Endodermal cell (in vitro differentiated cells): ENCODE measurements at regions not wholly inside any gene's neighbourhood (a gene's known extent, or its start where the extent isn't known, plus 50 kb on each side); places are given as distances from the start of the nearest gene placed in this dataset.

Experiments used
- DNase-seq: peaks from one replicate; pipeline ENCODE4 v3.0.0-alpha.2; 2017
- H3K27ac ChIP-seq: 2 replicates; pipeline ENCODE4 v1.5.1; 2013; ENCODE audit warnings: mild to moderate bottlenecking, low read depth, low read length, moderate library complexity
- H3K27me3 ChIP-seq: 2 replicates; pipeline ENCODE4 v1.6.1; 2013; ENCODE audit warnings: mild to moderate bottlenecking, low read length, moderate library complexity; ENCODE audit not compliant: insufficient read depth, control insufficient read depth, poor library complexity, severe bottlenecking
- H3K36me3 ChIP-seq: 2 replicates; pipeline ENCODE4 v1.7.0; 2013; ENCODE audit warnings: mild to moderate bottlenecking, low read length, moderate library complexity; ENCODE audit not compliant: control insufficient read depth, insufficient read depth
- H3K4me1 ChIP-seq: one replicate; pipeline ENCODE4 v1.7.0; 2013; ENCODE audit warnings: low read length; ENCODE audit not compliant: control insufficient read depth, insufficient read depth
- H3K4me3 ChIP-seq: 2 replicates; pipeline ENCODE4 v1.5.1; 2013; ENCODE audit warnings: mild to moderate bottlenecking, low read length, moderate library complexity
- H3K9ac ChIP-seq: 2 replicates; pipeline ENCODE4 v1.6.1; 2013; ENCODE audit warnings: mild to moderate bottlenecking, low read length, moderate library complexity; ENCODE audit not compliant: poor library complexity, severe bottlenecking; ENCODE audit errors: extremely low read depth
- H3K9me3 ChIP-seq: 2 replicates; pipeline ENCODE4 v1.6.1; 2013; ENCODE audit warnings: mild to moderate bottlenecking, low read length, moderate library complexity; ENCODE audit not compliant: control insufficient read depth
- H3K27ac Mint-ChIP-seq: 2 replicates; pipeline ENCODE4 v1.8.0; 2020; ENCODE audit warnings: mixed read lengths
- H3K27me3 Mint-ChIP-seq: 2 replicates; pipeline ENCODE4 v1.8.0; 2021; ENCODE audit warnings: mild to moderate bottlenecking, mixed read lengths; ENCODE audit not compliant: insufficient read depth
- H3K36me3 Mint-ChIP-seq: 2 replicates; pipeline ENCODE4 v1.8.0; 2020; ENCODE audit warnings: low read depth, mixed read lengths
- H3K4me1 Mint-ChIP-seq: 2 replicates; pipeline ENCODE4 v1.8.0; 2020; ENCODE audit warnings: mixed read lengths
- H3K4me3 Mint-ChIP-seq: 2 replicates; pipeline ENCODE4 v1.8.0; 2020; ENCODE audit warnings: mild to moderate bottlenecking, moderate library complexity, mixed read lengths
- H3K9me3 Mint-ChIP-seq: 2 replicates; pipeline ENCODE4 v1.8.0; 2020; ENCODE audit warnings: mild to moderate bottlenecking, mixed read lengths
- WGBS, 2 experiments: methylation state at CpG; one replicate each; pipeline versions ENCODE4 v1.1.5 to v1.1.7; 2013; ENCODE audit warnings: missing lambda C conversion rate in 2 of 2, mixed read lengths in 1 of 2; ENCODE audit not compliant: insufficient coverage in 1 of 2, insufficient read length in 1 of 2; 5-methylcytosine and 5-hydroxymethylcytosine counted together
- TF ChIP-seq, protein P1 (sequence below): fragments of 200-600 bp; sonication (generic); conservative IDR thresholded peaks from 2 replicates; pipeline ENCODE4 v1.5.0; 2021; ENCODE audit warnings: antibody characterized with exemption, mild to moderate bottlenecking

DNA sequence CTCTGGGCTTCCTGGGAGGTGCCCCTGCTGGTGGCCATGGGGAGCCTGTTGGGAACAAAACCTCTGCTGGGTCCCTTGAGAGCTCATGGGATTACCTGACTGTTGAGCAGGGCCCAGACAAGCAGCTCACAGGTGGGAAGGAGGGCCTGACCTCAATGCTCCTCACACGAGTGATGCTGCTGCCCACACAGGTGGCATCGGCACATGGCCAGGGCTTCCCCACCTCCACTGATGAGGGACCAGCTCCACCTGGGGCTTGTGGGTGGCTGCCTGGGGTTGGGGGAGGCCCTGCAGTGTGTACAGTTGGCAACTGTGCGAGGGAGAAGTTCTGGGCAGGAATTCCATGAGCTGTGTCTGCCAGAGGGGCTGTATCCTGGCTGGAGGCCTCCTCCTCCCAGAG lies 87.8 kb upstream of the NLRP1 start:
- H3K27me3 ChIP-seq, result no peaks in the 10 kb centered on the region
- TF ChIP-seq, protein P1, sequence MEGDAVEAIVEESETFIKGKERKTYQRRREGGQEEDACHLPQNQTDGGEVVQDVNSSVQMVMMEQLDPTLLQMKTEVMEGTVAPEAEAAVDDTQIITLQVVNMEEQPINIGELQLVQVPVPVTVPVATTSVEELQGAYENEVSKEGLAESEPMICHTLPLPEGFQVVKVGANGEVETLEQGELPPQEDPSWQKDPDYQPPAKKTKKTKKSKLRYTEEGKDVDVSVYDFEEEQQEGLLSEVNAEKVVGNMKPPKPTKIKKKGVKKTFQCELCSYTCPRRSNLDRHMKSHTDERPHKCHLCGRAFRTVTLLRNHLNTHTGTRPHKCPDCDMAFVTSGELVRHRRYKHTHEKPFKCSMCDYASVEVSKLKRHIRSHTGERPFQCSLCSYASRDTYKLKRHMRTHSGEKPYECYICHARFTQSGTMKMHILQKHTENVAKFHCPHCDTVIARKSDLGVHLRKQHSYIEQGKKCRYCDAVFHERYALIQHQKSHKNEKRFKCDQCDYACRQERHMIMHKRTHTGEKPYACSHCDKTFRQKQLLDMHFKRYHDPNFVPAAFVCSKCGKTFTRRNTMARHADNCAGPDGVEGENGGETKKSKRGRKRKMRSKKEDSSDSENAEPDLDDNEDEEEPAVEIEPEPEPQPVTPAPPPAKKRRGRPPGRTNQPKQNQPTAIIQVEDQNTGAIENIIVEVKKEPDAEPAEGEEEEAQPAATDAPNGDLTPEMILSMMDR, result no peak
- H3K4me3 Mint-ChIP-seq, result no peak overlapping the region
- WGBS, 2 experiments, result 90 to 97% methylated on average over 1 to 3 of the region's 3 CpGs
- H3K9ac ChIP-seq, result no peak overlapping the region
- no peak overlapping the region for H3K27ac Mint-ChIP-seq
- peaks cover 6% of the 10 kb centered on the region for H3K4me1 Mint-ChIP-seq
- H3K9me3 Mint-ChIP-seq, result no peaks in the 10 kb centered on the region
- no peak overlapping the region for H3K4me3 ChIP-seq
- no peaks in the 10 kb centered on the region for H3K9me3 ChIP-seq
- H3K36me3 Mint-ChIP-seq, result no peaks in the 10 kb centered on the region
- H3K4me1 ChIP-seq, result peaks cover 4% of the 10 kb centered on the region
- peaks cover 14% of the 10 kb centered on the region for H3K27me3 Mint-ChIP-seq
- DNase-seq, result peak; percentile 61
- no peaks in the 10 kb centered on the region for H3K36me3 ChIP-seq
- H3K27ac ChIP-seq, result no peak overlapping the region

- Mint-ChIP-seq H3K27ac (no peak overlapping the region), H3K27me3 (peaks cover 15% of the 10 kb centered on the region), H3K9me3 (no peaks in the 10 kb centered on the region), H3K4me3 (no peak overlapping the region), H3K4me1 (peaks cover 6% of the 10 kb centered on the region), H3K36me3 (no peaks in the 10 kb centered on the region)
- peaks cover 4% of the 10 kb centered on the region for H3K4me1 ChIP-seq
- H3K27ac ChIP-seq, result no peak overlapping the region
- no peaks in the 10 kb centered on the region for H3K36me3 ChIP-seq
- H3K27me3 ChIP-seq, result no peaks in the 10 kb centered on the region
- H3K9me3 ChIP-seq, result no peaks in the 10 kb centered on the region
- no peak overlapping the region for H3K4me3 ChIP-seq
- TF ChIP-seq, protein P1, result no peak
- DNase-seq, result peak; percentile 32
- WGBS, 2 experiments, result 58 to 68% methylated on average over 5 of the region's 5 CpGs
- H3K9ac ChIP-seq, result no peak overlapping the region
Observed at GRCh38 chr17:5672815-5673430, 88.6 kb upstream of the NLRP1 start.

DNA sequence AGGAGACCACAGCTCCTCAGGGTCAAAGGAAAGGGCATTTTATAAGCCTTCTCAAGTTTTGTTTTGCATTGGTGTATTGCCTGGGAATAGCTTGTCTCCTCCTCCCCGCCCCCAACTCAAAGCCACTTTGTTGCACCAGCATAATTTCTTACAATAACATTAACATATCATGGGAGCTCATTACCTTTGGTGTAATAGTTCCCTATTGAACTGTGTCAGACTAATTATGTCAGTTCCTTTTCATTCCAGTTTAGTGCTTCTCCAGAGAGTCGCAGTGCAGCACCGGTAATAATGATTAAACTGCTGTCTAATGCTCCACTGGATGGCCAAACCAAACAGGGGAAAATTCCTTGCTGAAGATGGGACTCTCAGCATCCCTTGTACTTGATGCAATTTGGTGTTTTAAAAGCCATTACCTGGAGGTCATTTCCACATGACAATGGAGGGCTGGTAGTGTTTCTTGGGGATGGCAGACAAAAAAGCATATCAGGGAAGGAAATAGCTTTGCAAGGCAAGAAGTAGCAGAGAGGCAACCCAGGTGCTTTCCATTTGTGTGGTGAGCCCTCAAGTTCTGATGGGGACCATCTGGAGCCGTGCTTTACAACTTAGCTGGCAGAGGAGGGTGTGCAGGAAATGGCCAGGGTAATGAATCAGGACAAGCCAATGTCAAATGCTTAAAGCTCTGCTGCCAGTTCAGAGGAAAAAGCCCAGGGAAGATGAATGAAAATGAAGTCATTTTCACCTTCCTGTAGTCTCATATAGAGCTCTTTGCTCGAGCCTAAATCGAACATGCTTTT lies 91.5 kb upstream of the NLRP1 start:
- H3K27ac ChIP-seq, result no peak overlapping the region
- H3K4me1 ChIP-seq, result peaks cover 4% of the 10 kb centered on the region
- WGBS, 2 experiments, result 74 to 90% methylated on average over 4 to 6 of the region's 6 CpGs
- H3K27me3 Mint-ChIP-seq, result peaks cover 8% of the 10 kb centered on the region
- no peaks in the 10 kb centered on the region for H3K36me3 Mint-ChIP-seq
- no peaks in the 10 kb centered on the region for H3K9me3 Mint-ChIP-seq
- no peaks in the 10 kb centered on the region for H3K9me3 ChIP-seq
- TF ChIP-seq, protein P1, result no peak
- peaks cover 6% of the 10 kb centered on the region for H3K4me1 Mint-ChIP-seq
- H3K36me3 ChIP-seq, result no peaks in the 10 kb centered on the region
- H3K4me3 Mint-ChIP-seq, result no peak overlapping the region
- H3K27ac Mint-ChIP-seq, result no peak overlapping the region
- DNase-seq, result peak; percentile 12
- H3K9ac ChIP-seq, result no peak overlapping the region
- H3K27me3 ChIP-seq, result no peaks in the 10 kb centered on the region
- no peak overlapping the region for H3K4me3 ChIP-seq
